Chondrocyte (in vitro differentiated cells): ENCODE measurements at regions not wholly inside any gene's neighbourhood (a gene's known extent, or its start where the extent isn't known, plus 50 kb on each side); places are given as distances from the start of the nearest gene placed in this dataset.

ENCODE experiments used
- DNase-seq: peaks from one replicate; pipeline ENCODE4 v3.0.0; 2021; ENCODE audit warnings: mixed read lengths, low spot score
- H3K27ac Mint-ChIP-seq: one replicate; pipeline ENCODE4 v1.8.0; 2021; ENCODE audit warnings: mild to moderate bottlenecking, moderate library complexity, mixed read lengths; ENCODE audit not compliant: unreplicated experiment
- H3K27me3 Mint-ChIP-seq: 2 replicates; pipeline ENCODE4 v1.8.0; 2021; ENCODE audit warnings: low read depth, mixed read lengths
- H3K36me3 Mint-ChIP-seq: 2 replicates; pipeline ENCODE4 v1.8.0; 2021; ENCODE audit warnings: low read depth, mixed read lengths
- H3K4me1 Mint-ChIP-seq: 2 replicates; pipeline ENCODE4 v1.8.0; 2021; ENCODE audit warnings: low read depth, mild to moderate bottlenecking, mixed read lengths
- H3K4me3 Mint-ChIP-seq: one replicate; pipeline ENCODE4 v1.8.0; 2021; ENCODE audit warnings: mild to moderate bottlenecking, moderate library complexity, mixed read lengths; ENCODE audit not compliant: unreplicated experiment
- H3K9me3 Mint-ChIP-seq: 2 replicates; pipeline ENCODE4 v1.8.0; 2021; ENCODE audit warnings: low read depth, mixed read lengths
- CTCF ChIP-seq: fragments of 200-600 bp; sonication (generic); IDR thresholded peaks from 2 replicates; pipeline ENCODE4 v1.5.0; 2021; ENCODE audit warnings: antibody characterized with exemption, mild to moderate bottlenecking, moderate library complexity

GRCh38 chr3:181941250-181941649 is 229.5 kb downstream of the SOX2 start:
- H3K27ac Mint-ChIP-seq: no peak overlapping the region

GRCh38 chr3:181943285-181943684 is 231.6 kb downstream of the SOX2 start:
- Mint-ChIP-seq H3K27ac (no peak overlapping the region), H3K36me3 (no peaks in the 10 kb centered on the region), H3K9me3 (no peaks in the 10 kb centered on the region), H3K4me3 (no peak overlapping the region), H3K27me3 (peaks cover 12% of the 10 kb centered on the region), H3K4me1 (no peaks in the 10 kb centered on the region)
- no peak for TF ChIP-seq CTCF
- DNase-seq: no peak

More at GRCh38 chr3:181941250-181941649, 229.5 kb downstream of the SOX2 start:
- Mint-ChIP-seq H3K4me3 (no peak overlapping the region), H3K4me1 (no peaks in the 10 kb centered on the region), H3K9me3 (no peaks in the 10 kb centered on the region), H3K27me3 (peaks cover 12% of the 10 kb centered on the region), H3K36me3 (no peaks in the 10 kb centered on the region)
- no peak for TF ChIP-seq CTCF
- DNase-seq: no peak

- peaks cover 2% of the 10 kb centered on the region for H3K27me3 Mint-ChIP-seq
- no peak for TF ChIP-seq CTCF
- no peaks in the 10 kb centered on the region for H3K9me3 Mint-ChIP-seq
- no peak overlapping the region for H3K4me3 Mint-ChIP-seq
- no peak overlapping the region for H3K27ac Mint-ChIP-seq
- no peaks in the 10 kb centered on the region for H3K4me1 Mint-ChIP-seq
- DNase-seq: no peak
- no peaks in the 10 kb centered on the region for H3K36me3 Mint-ChIP-seq
Observed at GRCh38 chr3:181947606-181948005, 235.9 kb downstream of the SOX2 start.

GRCh38 chr3:181948286-181948685 is 236.6 kb downstream of the SOX2 start:
- Mint-ChIP-seq H3K27ac (no peak overlapping the region), H3K4me3 (no peak overlapping the region), H3K9me3 (no peaks in the 10 kb centered on the region), H3K4me1 (no peaks in the 10 kb centered on the region), H3K36me3 (no peaks in the 10 kb centered on the region), H3K27me3 (no peaks in the 10 kb centered on the region)
- peak; percentile 31 for TF ChIP-seq CTCF
- no peak for DNase-seq

GRCh38 chr3:181952221-181952620 is 240.5 kb downstream of the SOX2 start:
- Mint-ChIP-seq H3K27me3 (no peaks in the 10 kb centered on the region), H3K36me3 (no peaks in the 10 kb centered on the region), H3K27ac (no peak overlapping the region), H3K4me3 (no peak overlapping the region), H3K4me1 (no peaks in the 10 kb centered on the region), H3K9me3 (no peaks in the 10 kb centered on the region)
- DNase-seq: no peak
- no peak for TF ChIP-seq CTCF
